Limb (tissue), 2 donors: ENCODE measurements at regions not wholly inside any gene's neighbourhood (a gene's known extent, or its start where the extent isn't known, plus 50 kb on each side); places are given as distances from the start of the nearest gene placed in this dataset.

Source experiments
- DNase-seq, 2 donors: peaks; one replicate each; pipeline ENCODE4 v3.0.0-alpha.2; 2016; ENCODE audit errors: extremely low spot score in 2 of 2

DNA sequence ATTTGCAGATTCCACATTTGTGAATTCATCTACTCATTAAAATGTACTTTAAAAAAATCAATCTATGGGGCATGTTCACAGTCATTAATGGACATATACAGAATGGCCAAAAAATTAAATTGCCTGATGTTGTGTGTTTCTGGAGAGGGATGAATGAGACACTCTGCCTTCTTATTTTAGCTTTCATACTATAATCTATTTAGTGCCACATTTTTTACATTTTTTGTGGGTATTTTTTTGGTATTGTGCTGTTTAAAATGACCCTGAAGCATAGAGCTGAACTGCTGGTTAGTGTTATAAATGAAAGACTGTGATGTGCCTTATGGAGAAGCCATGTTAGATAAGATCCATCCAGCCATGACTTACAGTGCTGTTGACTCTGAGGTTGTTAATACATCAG lies 961.8 kb upstream of the LRRN3 start:
- no peak for DNase-seq

DNA sequence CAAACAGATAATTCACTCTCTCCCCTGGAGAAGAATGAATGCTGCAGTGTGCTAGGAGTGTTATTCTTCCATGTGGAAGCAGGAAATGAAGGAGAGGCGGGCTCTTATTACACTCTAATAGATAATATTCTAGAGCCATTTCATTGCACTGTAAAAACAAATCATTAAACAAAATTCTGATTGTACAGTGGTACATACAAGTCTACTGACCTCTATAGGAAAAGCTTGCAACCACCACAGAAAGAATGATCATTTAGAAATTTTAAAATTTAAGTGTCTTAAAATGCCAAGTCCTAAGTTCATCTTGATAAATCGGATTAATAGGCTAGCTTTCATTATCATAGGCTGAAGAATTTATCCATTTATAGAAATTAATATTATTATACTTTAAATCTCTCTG lies 960.3 kb upstream of the LRRN3 start:
- DNase-seq, result no peak

DNA sequence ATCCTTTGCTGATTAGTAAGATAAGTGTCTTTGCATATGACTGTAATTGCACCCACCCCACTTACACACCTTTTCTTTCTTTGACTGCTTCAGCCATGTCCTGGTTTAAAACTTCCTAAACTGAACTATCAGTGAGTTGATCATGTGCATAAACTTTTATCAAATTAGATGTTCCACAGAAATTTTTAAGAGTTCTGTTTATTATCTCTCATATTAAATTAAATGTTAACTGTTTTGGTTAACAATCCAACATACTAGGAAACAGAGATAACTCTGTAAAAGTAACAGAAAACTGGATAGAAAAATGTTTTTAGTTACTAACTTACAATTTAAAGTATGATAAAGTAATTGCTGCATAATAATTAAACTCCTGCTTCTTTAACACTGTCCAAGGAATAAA lies 959.6 kb upstream of the LRRN3 start:
- no peak for DNase-seq

GRCh38 chr7:110139056-110139455 lies 951.9 kb upstream of the LRRN3 start:
- no peak for DNase-seq

DNA sequence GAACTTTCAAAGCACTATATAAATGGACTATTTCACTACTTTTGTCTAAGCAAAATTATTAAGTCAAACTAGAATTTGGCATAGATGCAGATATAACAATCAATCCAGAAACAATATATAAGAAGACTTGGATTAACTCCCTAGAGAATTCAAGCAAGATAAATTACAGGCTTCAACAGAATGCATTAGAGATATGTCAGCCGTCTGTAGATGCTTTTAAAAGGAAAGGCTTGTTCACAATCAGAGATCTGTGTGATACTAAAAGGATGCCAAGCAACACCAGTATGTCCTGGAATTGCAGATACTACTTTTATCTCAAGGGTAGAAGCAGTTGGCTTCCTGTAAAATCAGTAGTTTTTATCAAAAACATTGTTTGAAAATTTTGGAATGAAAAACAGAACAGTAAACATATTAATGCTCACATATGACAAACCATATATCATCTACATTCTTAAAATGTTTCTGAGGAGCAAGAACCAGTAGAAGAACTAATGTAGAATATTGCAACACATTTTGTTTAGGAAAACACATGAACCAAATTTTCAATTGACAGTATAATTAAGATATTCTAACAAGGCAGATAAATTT lies 947.9 kb upstream of the LRRN3 start:
- no peak for DNase-seq

GRCh38 chr7:110144599-110144998 lies 946.3 kb upstream of the LRRN3 start:
- DNase-seq, result no peak

- DNase-seq, result no peak
These were observed 942.9 kb upstream of the LRRN3 start for GRCh38 chr7:110148054-110148453.

- DNase-seq, result no peak
These were observed 937.7 kb upstream of the LRRN3 start for GRCh38 chr7:110153222-110153621.

GRCh38 chr7:110156511-110156910 lies 934.4 kb upstream of the LRRN3 start:
- no peak for DNase-seq

DNA sequence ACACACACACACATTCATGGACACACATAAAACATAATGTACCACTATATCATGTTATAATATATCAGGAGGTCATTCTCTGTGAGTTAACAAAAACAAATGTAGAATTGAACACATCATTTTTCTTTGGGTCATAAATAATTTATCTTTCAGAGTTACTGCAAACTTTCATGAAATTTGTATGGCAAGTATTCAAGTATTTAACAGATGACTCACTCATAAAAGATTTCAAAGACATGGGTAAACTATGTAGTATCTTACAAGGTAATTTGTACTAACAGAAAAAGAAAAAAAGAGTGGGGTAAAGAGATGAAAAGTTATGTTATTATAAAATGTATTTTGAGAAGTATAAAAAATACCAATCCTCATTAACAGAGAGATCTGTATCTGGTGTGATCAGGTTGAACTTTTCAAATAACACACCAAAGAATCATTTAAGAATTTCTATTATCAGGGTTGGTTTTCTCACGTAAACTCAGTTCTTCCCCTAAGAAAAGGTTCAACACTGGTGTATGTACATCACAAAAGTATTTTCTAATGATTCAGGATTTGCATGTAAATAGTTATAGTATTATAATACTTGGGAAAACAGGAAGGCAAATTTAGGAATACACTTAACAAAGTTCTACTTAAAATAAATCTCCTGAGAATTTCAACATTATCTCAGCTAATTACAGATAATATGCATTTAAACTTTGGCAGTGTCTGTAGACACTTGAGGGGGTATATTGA lies 933.1 kb upstream of the LRRN3 start:
- DNase-seq, result no peak

DNA sequence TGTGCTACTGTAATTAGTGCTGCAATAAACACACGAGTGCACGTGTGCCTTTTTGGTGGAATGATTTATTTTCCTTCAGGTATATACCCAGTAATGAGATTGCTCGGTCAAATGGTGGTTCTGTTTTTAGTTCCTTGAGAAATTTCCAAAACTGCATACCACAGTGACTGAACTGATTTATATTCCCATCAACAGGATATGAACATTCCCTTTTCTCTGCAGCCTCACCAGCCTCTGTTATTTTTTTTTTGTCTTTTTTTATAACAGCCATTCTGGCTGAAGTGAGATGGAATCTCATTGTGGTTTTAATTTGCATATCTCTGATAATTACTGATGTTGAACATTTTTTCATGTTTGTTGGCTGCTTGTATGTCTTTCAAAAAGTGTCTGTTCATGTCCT lies 922.9 kb upstream of the LRRN3 start:
- DNase-seq, result no peak

- DNase-seq, result peak in 1 of 2 donors; percentile 28
These were observed 920.1 kb upstream of the LRRN3 start for GRCh38 chr7:110170841-110171240.

- DNase-seq, result no peak
These were observed 913.5 kb upstream of the LRRN3 start for GRCh38 chr7:110177463-110177862.

DNA sequence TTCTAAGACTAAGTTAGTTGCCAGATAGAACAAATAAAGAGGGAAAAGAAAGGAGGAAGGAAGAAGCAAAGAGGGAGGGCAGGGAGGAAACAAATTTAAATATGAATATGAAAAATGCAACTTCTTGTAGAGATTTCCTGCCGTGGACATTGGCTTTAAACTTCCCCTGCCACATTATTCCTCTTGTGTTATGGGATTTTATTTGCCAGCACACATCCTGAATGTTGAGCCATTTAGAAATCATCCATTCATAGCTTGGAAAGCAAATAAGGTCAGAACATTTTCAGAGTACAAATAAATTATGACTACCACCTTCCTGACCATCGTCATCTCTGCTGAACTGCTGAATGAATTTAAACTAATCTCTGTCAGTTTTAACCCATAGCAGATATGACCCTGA lies 911.9 kb upstream of the LRRN3 start:
- no peak for DNase-seq

DNA sequence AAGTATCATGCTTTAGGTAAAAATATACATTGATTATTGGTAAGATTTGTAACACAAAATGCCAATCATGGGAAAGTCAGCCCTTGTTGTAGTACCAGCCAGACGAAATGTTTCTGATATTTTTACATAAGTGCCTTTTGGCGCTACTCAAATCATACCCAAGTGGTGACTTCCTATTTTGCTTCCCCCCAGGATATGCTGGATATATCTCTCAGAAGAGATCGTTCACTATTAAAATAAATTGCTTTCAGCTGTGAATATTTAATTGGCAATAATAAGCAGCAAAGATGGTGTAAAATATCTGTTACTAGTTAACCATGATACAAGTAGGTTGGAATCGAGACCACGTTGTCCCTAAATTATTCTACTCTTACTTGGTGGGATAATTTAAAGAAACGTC lies 909.2 kb upstream of the LRRN3 start:
- no peak for DNase-seq

DNA sequence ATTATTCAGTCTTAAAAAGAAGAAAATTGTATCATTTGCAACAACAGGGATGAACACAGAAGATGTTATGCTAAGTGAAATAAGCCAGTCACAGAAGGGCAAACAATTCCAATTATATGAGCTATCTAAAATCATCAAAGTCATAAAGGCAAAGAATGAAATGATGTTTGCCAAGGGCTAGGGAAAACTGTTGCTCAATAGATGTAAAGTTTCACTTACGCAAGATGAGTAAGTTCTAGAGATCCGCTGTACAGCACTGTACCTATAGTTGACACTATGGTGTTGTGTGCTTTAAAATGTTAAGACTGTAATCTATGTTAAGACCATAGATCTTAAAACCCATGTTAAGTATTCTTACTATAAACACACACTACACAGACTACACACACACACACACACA lies 904.6 kb upstream of the LRRN3 start:
- no peak for DNase-seq

GRCh38 chr7:110187877-110188554 lies 902.9 kb upstream of the LRRN3 start:
- DNase-seq, result no peak

- DNase-seq, result no peak
These were observed 886.4 kb upstream of the LRRN3 start for GRCh38 chr7:110204527-110204926.

GRCh38 chr7:110205899-110206298 lies 885.0 kb upstream of the LRRN3 start:
- no peak for DNase-seq

GRCh38 chr7:110209884-110210283 lies 881.0 kb upstream of the LRRN3 start:
- DNase-seq, result no peak

DNA sequence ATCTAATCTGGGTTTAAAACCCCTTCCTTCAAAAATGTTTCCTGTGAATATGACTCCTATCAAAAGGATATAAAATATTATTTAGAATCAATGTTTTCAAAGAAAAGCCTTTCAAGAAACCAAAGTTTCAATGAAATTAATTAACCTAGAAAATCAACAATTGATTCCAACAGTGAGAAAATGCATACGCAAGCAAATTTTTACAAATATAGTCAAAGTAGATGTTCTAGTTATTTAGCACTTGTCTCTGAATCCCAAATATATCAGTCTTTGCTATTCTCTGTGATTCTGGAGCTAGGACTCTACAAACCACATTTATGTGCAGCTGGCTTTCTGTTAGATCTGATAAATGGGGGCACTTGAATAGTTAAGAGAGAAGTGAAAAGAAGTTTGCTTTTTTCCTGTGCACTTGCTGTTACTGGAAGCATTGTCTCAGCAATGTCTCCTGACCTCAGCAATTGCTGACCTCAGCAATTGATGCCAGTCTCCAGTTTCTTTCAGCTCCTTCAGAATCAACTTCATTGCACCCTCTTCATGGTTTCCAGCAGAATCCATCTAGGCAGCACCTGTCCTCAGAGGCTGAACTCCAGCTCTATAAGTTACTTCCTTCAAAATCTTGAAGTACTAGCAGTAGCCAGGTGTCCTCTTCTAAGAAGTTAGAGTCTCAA lies 879.9 kb upstream of the LRRN3 start:
- no peak for DNase-seq

GRCh38 chr7:110224643-110225042 lies 866.3 kb upstream of the LRRN3 start:
- no peak for DNase-seq
